HepG2 (cell line): ENCODE measurements at regions not wholly inside any gene's neighbourhood (a gene's known extent, or its start where the extent isn't known, plus 50 kb on each side); places are given as distances from the start of the nearest gene placed in this dataset.

Experiments used
- CSRNP2 ChIP-seq: sonication (generic); formaldehyde crosslinking; conservative IDR thresholded peaks from 2 replicates; pipeline ENCODE4 v1.8.0; 2022; ENCODE audit warnings: low read depth, missing genetic modification reagents
- EED ChIP-seq: sonication (generic); formaldehyde crosslinking; IDR thresholded peaks from 2 replicates; pipeline ENCODE4 v1.5.0; 2020; ENCODE audit warnings: mild to moderate bottlenecking, missing genetic modification reagents
- HNF1A ChIP-seq, 2 experiments: sonication (generic) in 1 of 2; formaldehyde crosslinking in 1 of 2; IDR thresholded peaks; 2 replicates each; pipeline versions ENCODE4 v1.4.0 to v1.6.1; 2016 to 2020; ENCODE audit warnings: borderline replicate concordance in 1 of 2, low read depth in 1 of 2, mild to moderate bottlenecking in 1 of 2, missing genetic modification reagents in 1 of 2
- HOXD1 ChIP-seq: sonication (generic); formaldehyde crosslinking; IDR thresholded peaks from 2 replicates; pipeline ENCODE4 v1.5.0; 2020; ENCODE audit warnings: missing genetic modification reagents
- PRDM10 ChIP-seq: sonication (generic); formaldehyde crosslinking; IDR thresholded peaks from 2 replicates; pipeline ENCODE4 v1.4.0; 2020; ENCODE audit warnings: low read depth, missing genetic modification reagents
- ZKSCAN5 ChIP-seq: sonication (generic); formaldehyde crosslinking; IDR thresholded peaks from 2 replicates; pipeline ENCODE4 v1.5.1; 2020; ENCODE audit warnings: mild to moderate bottlenecking, missing genetic modification reagents
- ZNF225 ChIP-seq: sonication (generic); formaldehyde crosslinking; IDR thresholded peaks from 2 replicates; pipeline ENCODE4 v1.4.0; 2020; ENCODE audit warnings: mild to moderate bottlenecking, missing genetic modification reagents
- ZNF275 ChIP-seq: sonication (generic); formaldehyde crosslinking; IDR thresholded peaks from 2 replicates; pipeline ENCODE4 v1.8.0; 2022; ENCODE audit warnings: missing genetic modification reagents, mild to moderate bottlenecking, inconsistent platforms, borderline replicate concordance
- ZNF646 ChIP-seq: sonication (generic); formaldehyde crosslinking; IDR thresholded peaks from 2 replicates; pipeline ENCODE4 v1.9.0; 2021; ENCODE audit warnings: mild to moderate bottlenecking, missing genetic modification reagents

GRCh38 chr20:25860531-25861150, 164.0 kb upstream of the ZNF337 start (continued):
- no peak for TF ChIP-seq PRDM10 (CRISPR knock-in tag)
- TF ChIP-seq HNF1A (IDR thresholded peaks at IDR 0.05; ENCODE audit: low read depth), result no peak
- TF ChIP-seq HNF1A (CRISPR knock-in tag; IDR thresholded peaks at IDR 0.05; ENCODE audit: borderline replicate concordance), result no peak
- TF ChIP-seq CSRNP2 (CRISPR knock-in tag), result no peak
- no peak for TF ChIP-seq EED (CRISPR knock-in tag)
- TF ChIP-seq ZNF275 (CRISPR knock-in tag), result no peak
- no peak for TF ChIP-seq ZKSCAN5 (CRISPR knock-in tag)
- TF ChIP-seq HOXD1 (CRISPR knock-in tag), result no peak
- no peak for TF ChIP-seq ZNF225 (CRISPR knock-in tag)
- 0 out of 2 replicates have a peak, but pooled peaks have one; percentile 72 for TF ChIP-seq ZNF646 (CRISPR knock-in tag)
